ENCODE measurements at regions not wholly inside any gene's neighbourhood (a gene's known extent, or its start where the extent isn't known, plus 50 kb on each side); places are given as distances from the start of the nearest gene placed in this dataset.
A peak's percentile ranks its signal among the peaks of the same experiment; 100 is the strongest.

DNA sequence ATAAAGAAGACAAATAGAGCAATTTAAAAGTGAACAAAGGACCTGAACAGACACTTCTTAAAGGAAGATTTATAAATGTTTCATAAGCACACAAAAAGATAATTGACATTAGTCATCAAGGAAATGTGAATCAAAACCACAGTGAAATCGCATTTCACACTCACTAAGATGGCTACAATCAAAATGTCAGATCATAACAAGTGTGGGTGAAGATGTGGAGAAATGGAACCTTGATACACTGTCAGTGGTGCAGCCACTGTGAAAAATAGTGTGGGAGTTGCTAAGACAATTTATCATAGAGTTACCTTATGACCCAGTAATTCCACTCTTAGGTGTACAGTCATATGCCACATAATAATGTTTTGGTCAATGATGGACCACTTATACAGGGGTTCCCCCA lies 54.5 kb upstream of the HTR4 start:
- no TSS peak for BruUV-seq (replicated peaks)
- no peaks in the 10 kb centered on the region for H3K9me3 ChIP-seq (ENCODE audit: low read length)
- H3K4me3 ChIP-seq (ENCODE audit: low read length): no peak overlapping the region
- H3K36me3 ChIP-seq (ENCODE audit: low read depth, low read length): no peaks in the 10 kb centered on the region
- no peak overlapping the region for H3K27ac ChIP-seq (ENCODE audit: low read length)
- H3F3A ChIP-seq (ENCODE audit: low read length, unreplicated experiment): no peaks in the 10 kb centered on the region
- ATAC-seq (peak; percentile 63), DNase-seq (peak; percentile 44)
- no peak overlapping the region for H2AFZ ChIP-seq (ENCODE audit: low read length)
- H3K9ac ChIP-seq (ENCODE audit: low read length): no peak overlapping the region
- no peak overlapping the region for H3K4me2 ChIP-seq (ENCODE audit: low read length)
- no peaks in the 10 kb centered on the region for H4K20me1 ChIP-seq (ENCODE audit: low read length)
- H3K4me1 ChIP-seq (ENCODE audit: insufficient read depth, low read length): peaks cover 6% of the 10 kb centered on the region; the same call in 1 of the 2 replicates
- POLR2A ChIA-PET (ENCODE audit: unreplicated experiment): no interaction called here
- no peaks in the 10 kb centered on the region for H3K79me2 ChIP-seq (ENCODE audit: low read length)
- CTCF ChIA-PET: no interaction called here
- intact Hi-C loops (cut with micrococcal nuclease): no loop called here
- no peaks in the 10 kb centered on the region for H3K9me2 ChIP-seq (replicated peaks; ENCODE audit: low read length)
- no peak for TF ChIP-seq EZH2 (IDR thresholded peaks at IDR 0.05; ENCODE audit: low read length, unreplicated experiment)
- TF ChIP-seq, protein P1, sequence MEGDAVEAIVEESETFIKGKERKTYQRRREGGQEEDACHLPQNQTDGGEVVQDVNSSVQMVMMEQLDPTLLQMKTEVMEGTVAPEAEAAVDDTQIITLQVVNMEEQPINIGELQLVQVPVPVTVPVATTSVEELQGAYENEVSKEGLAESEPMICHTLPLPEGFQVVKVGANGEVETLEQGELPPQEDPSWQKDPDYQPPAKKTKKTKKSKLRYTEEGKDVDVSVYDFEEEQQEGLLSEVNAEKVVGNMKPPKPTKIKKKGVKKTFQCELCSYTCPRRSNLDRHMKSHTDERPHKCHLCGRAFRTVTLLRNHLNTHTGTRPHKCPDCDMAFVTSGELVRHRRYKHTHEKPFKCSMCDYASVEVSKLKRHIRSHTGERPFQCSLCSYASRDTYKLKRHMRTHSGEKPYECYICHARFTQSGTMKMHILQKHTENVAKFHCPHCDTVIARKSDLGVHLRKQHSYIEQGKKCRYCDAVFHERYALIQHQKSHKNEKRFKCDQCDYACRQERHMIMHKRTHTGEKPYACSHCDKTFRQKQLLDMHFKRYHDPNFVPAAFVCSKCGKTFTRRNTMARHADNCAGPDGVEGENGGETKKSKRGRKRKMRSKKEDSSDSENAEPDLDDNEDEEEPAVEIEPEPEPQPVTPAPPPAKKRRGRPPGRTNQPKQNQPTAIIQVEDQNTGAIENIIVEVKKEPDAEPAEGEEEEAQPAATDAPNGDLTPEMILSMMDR (conservative IDR thresholded peaks at IDR 0.05; ENCODE audit: low read depth, low read length): no peak
- no peak for TF ChIP-seq EZH2phosphoT487 (IDR thresholded peaks at IDR 0.05; ENCODE audit: borderline replicate concordance, low read length)
- peaks cover 7% of the 10 kb centered on the region; the same call in 1 of the 2 replicates for H3K27me3 ChIP-seq (ENCODE audit: low read length)

DNA sequence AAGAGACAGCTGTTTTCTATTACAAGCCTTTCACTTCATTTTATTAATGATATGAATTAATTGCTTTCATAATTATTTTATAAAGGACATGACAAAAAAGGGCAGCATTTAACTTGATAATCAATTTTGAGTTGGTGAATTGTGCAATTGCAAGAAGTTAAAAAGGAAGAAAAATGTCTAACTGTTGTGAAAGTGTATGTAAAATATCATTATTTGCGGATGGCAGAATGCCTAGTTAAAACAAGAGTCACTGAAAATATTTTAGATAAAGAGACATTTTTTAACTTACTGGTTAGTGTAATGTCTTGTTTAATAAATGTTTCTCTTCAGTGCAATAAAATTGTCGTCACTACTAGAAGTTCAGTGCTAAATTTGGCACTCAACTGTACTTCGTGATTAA lies 57.6 kb upstream of the HTR4 start:
- no peak for DNase-seq
- BruUV-seq (replicated peaks): no TSS peak
- intact Hi-C loops (cut with micrococcal nuclease): no loop called here
- H3K9me3 ChIP-seq (ENCODE audit: low read length): no peaks in the 10 kb centered on the region
- H3F3A ChIP-seq (ENCODE audit: low read length, unreplicated experiment): no peaks in the 10 kb centered on the region
- no peak overlapping the region for H3K4me2 ChIP-seq (ENCODE audit: low read length)
- no peak for TF ChIP-seq EZH2phosphoT487 (IDR thresholded peaks at IDR 0.05; ENCODE audit: borderline replicate concordance, low read length)
- TF ChIP-seq EZH2 (IDR thresholded peaks at IDR 0.05; ENCODE audit: low read length, unreplicated experiment): no peak
- TF ChIP-seq, protein P1 (conservative IDR thresholded peaks at IDR 0.05; ENCODE audit: low read depth, low read length): no peak
- no peaks in the 10 kb centered on the region for H4K20me1 ChIP-seq (ENCODE audit: low read length)
- ChIA-PET CTCF (no interaction called here), POLR2A (ENCODE audit: unreplicated experiment) (no interaction called here)
- no peaks in the 10 kb centered on the region for H3K36me3 ChIP-seq (ENCODE audit: low read depth, low read length)
- no peaks in the 10 kb centered on the region for H3K27me3 ChIP-seq (ENCODE audit: low read length)
- H3K4me3 ChIP-seq (ENCODE audit: low read length): no peak overlapping the region
- no peaks in the 10 kb centered on the region for H3K79me2 ChIP-seq (ENCODE audit: low read length)
- no peak for ATAC-seq
- H2AFZ ChIP-seq (ENCODE audit: low read length): no peak overlapping the region
- H3K9ac ChIP-seq (ENCODE audit: low read length): no peak overlapping the region
- H3K9me2 ChIP-seq (replicated peaks; ENCODE audit: low read length): no peaks in the 10 kb centered on the region
- H3K4me1 ChIP-seq (ENCODE audit: insufficient read depth, low read length): peaks cover 6% of the 10 kb centered on the region; the same call in 1 of the 2 replicates
- no peak overlapping the region for H3K27ac ChIP-seq (ENCODE audit: low read length)

DNA sequence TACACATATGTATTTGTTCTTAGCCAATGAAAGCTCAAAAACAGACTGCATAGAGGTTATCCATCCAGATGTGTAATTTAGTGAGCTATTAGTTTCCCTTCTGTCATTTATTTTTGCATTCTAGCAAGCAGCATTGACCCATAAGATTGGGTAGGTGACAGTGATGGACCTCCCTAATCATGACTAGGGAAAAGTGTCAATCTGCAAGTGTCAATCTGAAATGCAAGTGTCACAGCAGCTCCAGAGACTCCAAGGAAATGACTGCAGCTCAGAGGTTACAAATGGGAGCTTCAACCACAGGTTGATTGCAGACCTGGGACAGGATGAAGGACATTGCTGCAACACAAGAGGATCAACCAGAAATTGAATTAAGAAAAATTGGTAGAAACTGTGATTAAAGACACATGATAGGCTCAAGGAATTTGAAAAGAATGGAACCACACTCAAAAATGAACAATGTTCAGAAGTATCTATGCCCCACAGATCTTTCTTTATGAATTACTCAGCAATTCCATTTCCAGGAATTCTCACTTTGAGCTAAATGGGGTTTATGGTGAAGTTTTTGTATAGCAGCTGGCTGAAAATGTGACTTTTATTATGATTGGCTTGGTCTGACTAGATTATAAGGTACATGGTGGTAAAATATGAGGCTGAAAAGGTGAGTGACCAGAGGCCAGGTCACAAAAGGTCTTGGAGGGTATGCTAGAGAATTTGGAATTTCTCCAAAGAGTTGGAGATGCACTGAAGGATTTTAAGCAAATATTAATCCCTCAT lies 59.6 kb upstream of the HTR4 start:
- Histone ChIP-seq H3K4me3 (ENCODE audit: low read length) (no peak overlapping the region), H3K9ac (ENCODE audit: low read length) (no peak overlapping the region), H4K20me1 (ENCODE audit: low read length) (no peaks in the 10 kb centered on the region), H3K27me3 (ENCODE audit: low read length) (peaks cover 14% of the 10 kb centered on the region; the same call in 1 of the 2 replicates), H3K4me2 (ENCODE audit: low read length) (no peak overlapping the region), H3K27ac (ENCODE audit: low read length) (no peak overlapping the region), H3K36me3 (ENCODE audit: low read depth, low read length) (no peaks in the 10 kb centered on the region), H3K79me2 (ENCODE audit: low read length) (no peaks in the 10 kb centered on the region), H3K4me1 (ENCODE audit: insufficient read depth, low read length) (0 out of 2 replicates have a peak, but pooled peaks cover under 1% of the 10 kb centered on the region), H3K9me2 (replicated peaks; ENCODE audit: low read length) (no peaks in the 10 kb centered on the region), H3K9me3 (ENCODE audit: low read length) (no peaks in the 10 kb centered on the region), H3F3A (ENCODE audit: low read length, unreplicated experiment) (no peaks in the 10 kb centered on the region), H2AFZ (ENCODE audit: low read length) (no peak overlapping the region)
- intact Hi-C loops (cut with micrococcal nuclease): no loop called here
- no peak for ATAC-seq
- TF ChIP-seq, protein P1 (conservative IDR thresholded peaks at IDR 0.05; ENCODE audit: low read depth, low read length): no peak
- TF ChIP-seq EZH2phosphoT487 (IDR thresholded peaks at IDR 0.05; ENCODE audit: borderline replicate concordance, low read length) (no peak), EZH2 (IDR thresholded peaks at IDR 0.05; ENCODE audit: low read length, unreplicated experiment) (no peak)
- ChIA-PET POLR2A (ENCODE audit: unreplicated experiment) (interaction anchor here (0.7 kb wide), 1 partner anchor 54 kb away, joined by 6 read pairs; no protein-coding TSS in a partner anchor), CTCF (no interaction called here)
- DNase-seq: no peak
- BruUV-seq (replicated peaks): no TSS peak
